Kidney epithelial cell (primary cell): ENCODE measurements at regions not wholly inside any gene's neighbourhood (a gene's known extent, or its start where the extent isn't known, plus 50 kb on each side); places are given as distances from the start of the nearest gene placed in this dataset.

Experiments
- DNase-seq: peaks from one replicate; pipeline ENCODE4 v3.0.0-alpha.2; 2010; ENCODE audit warnings: low read depth
- H3K27me3 ChIP-seq: 2 replicates; pipeline ENCODE4 v1.6.0; 2011; ENCODE audit warnings: low read length; ENCODE audit not compliant: control insufficient read depth, insufficient read depth
- H3K36me3 ChIP-seq: 2 replicates; pipeline ENCODE4 v1.5.1; 2011; ENCODE audit warnings: low read length; ENCODE audit not compliant: control insufficient read depth, insufficient read depth
- H3K4me3 ChIP-seq: 2 replicates; pipeline ENCODE4 v1.5.1; 2011; ENCODE audit warnings: low read depth, mild to moderate bottlenecking, control low read depth, low read length
- TF ChIP-seq, protein P1 (sequence below): IDR thresholded peaks from 2 replicates; pipeline ENCODE4 v1.5.1; 2011; ENCODE audit warnings: mild to moderate bottlenecking, moderate library complexity, low read length, control low read depth, inconsistent platforms; ENCODE audit not compliant: insufficient read depth, poor library complexity, severe bottlenecking

DNA sequence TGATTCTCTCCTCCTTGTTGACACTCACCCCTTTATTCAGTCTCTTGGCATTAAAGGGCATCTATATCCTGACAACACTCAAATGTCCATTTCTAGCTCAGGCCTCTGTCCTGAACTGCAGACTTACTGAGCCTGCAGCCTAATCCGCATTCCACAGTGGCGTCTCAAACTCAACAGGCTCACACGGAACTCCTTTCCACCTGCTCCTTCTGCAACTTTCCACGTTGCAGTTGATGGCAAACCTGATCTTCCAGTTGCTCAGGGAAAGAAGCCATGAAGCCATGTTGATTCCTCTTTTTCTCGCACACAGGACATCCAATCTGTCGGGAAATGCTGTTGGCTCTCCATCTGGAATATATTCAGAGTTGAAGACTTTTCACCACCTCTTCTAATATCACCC lies 522.4 kb downstream of the CCSER2 start:
- Histone ChIP-seq H3K4me3 (no peak overlapping the region), H3K27me3 (no peaks in the 10 kb centered on the region), H3K36me3 (no peaks in the 10 kb centered on the region)
- no peak for DNase-seq
- TF ChIP-seq, protein P1, sequence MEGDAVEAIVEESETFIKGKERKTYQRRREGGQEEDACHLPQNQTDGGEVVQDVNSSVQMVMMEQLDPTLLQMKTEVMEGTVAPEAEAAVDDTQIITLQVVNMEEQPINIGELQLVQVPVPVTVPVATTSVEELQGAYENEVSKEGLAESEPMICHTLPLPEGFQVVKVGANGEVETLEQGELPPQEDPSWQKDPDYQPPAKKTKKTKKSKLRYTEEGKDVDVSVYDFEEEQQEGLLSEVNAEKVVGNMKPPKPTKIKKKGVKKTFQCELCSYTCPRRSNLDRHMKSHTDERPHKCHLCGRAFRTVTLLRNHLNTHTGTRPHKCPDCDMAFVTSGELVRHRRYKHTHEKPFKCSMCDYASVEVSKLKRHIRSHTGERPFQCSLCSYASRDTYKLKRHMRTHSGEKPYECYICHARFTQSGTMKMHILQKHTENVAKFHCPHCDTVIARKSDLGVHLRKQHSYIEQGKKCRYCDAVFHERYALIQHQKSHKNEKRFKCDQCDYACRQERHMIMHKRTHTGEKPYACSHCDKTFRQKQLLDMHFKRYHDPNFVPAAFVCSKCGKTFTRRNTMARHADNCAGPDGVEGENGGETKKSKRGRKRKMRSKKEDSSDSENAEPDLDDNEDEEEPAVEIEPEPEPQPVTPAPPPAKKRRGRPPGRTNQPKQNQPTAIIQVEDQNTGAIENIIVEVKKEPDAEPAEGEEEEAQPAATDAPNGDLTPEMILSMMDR: no peak

DNA sequence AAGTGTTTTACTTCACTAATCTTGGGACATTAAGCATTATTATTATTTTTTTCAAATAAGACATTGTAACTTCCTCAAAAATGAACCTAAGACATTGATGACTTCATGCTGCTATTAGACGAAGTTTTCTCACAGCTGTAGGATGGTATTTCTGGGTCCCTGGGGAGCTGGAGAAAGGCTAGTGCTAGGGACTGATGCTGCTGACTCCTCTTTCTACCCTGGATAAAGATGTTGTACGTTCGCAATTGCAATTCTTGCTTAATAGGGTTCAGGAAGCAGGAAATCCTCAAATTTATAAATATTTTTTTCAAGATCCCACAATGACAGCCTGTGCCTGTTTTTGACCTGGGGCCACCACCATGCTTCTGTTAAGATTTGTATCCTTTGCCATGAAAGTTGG lies 526.0 kb downstream of the CCSER2 start:
- no peaks in the 10 kb centered on the region for H3K36me3 ChIP-seq
- no peaks in the 10 kb centered on the region for H3K27me3 ChIP-seq
- DNase-seq: no peak
- TF ChIP-seq, protein P1: no peak
- no peak overlapping the region for H3K4me3 ChIP-seq

DNA sequence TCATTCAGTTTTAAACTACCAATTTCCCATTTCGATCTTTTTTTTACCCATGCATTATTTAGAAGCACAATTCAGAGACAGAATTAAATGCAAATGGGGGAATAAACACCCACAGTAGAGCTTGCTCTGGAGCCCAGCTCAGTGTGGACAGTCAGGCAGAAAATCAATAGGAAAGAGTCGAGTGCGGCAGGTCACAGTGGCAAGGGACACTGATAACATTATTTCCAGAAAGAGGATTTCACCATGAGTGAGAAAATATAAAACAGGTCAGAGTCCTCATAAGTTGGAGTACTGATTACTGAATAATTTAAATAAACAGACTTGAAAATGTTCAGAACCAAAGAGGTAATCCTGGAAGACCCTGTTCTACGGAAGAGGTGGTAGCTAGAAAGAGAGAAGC lies 532.5 kb downstream of the CCSER2 start:
- TF ChIP-seq, protein P1: no peak
- no peak overlapping the region for H3K4me3 ChIP-seq
- no peaks in the 10 kb centered on the region for H3K27me3 ChIP-seq
- no peaks in the 10 kb centered on the region for H3K36me3 ChIP-seq
- DNase-seq: no peak

DNA sequence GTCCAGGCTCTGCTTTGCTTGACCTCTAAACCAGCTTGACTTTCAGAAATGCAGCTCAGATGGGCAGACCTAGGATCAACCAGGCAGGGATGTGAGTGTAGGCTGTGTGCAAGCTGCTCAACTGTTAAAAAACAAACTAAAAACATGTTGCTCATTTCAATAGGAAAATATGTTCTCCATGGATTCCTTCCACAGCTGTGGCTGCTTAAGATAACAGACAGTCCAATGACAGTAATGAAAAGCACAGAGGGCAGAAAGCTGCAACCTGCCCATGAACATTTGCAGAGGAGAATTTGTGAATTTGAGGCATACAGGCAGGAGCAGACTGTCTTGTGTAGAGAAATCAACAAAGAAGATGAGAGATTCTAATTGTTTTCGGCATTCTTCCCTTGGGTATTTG lies 534.2 kb downstream of the CCSER2 start:
- H3K36me3 ChIP-seq: no peaks in the 10 kb centered on the region
- H3K4me3 ChIP-seq: no peak overlapping the region
- DNase-seq: no peak
- H3K27me3 ChIP-seq: no peaks in the 10 kb centered on the region
- TF ChIP-seq, protein P1: no peak

DNA sequence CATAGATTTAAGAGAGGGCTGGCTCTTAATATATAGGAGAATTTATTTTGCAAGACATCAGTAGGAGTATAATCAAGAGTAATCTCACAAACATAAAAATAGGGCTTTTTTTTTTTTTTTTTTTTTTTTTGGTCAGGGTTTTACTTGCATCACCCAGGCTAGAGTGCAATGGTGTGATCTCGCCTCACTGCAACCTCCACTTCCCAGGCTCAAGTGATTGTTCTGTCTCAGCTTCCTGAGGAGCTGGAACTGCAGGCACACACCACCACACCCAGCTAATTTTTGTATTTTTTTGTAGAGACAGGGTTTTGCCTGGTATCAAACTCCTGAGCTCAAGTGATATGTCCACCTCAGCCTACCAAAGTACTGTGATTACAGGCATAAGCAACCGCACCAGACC lies 535.3 kb downstream of the CCSER2 start:
- no peak overlapping the region for H3K4me3 ChIP-seq
- H3K36me3 ChIP-seq: no peaks in the 10 kb centered on the region
- TF ChIP-seq, protein P1: no peak
- no peaks in the 10 kb centered on the region for H3K27me3 ChIP-seq
- no peak for DNase-seq

DNA sequence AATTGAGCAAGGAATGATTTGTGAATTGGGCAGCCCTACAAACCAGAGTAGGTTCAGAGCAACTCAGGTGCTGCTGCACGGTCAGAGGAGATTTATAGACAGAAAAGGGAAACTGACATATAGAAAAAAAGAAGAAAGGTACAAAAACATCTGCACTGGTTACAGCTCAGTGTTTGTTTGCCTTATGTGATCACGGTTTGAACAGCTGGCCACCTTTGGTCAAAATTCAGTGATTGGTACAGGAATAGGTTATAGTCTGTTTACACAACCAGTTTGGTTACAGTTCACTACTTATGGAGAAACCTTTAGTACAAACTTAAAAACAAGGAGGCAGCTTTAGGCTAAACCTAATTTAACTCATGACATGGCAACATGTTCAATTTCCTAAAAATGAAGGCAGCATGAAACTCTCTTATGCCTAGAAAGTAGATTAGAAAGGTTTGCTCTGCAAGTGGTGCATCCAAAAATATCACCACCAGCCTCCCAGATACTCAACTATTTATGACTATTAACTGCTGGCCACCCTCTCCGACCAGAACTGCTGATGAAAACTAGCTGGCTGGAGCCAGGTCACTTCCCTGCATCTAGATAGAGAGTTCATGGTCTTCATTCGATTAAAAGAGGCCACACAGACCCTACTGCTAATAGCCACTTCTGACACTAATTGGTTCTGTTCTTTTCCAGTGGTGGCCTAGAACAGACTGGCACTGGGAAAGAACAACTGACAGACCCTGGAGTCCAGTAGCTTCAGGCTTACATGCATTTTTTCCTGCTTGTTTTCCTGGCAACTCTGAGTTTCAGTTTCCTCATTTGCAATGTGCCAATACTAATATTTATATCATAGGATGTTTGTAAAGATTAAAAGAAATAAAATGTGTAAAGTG lies 548.0 kb downstream of the CCSER2 start:
- TF ChIP-seq, protein P1: no peak
- no peak for DNase-seq
- H3K4me3 ChIP-seq: no peak overlapping the region
- H3K36me3 ChIP-seq: no peaks in the 10 kb centered on the region
- no peaks in the 10 kb centered on the region for H3K27me3 ChIP-seq
